T-helper 2 cell treated with Interferon-gamma antibody and Interleukin-4, amounts not matched to agents 5 μg/mL and 100 μg/mL, for 36 hours (primary cell): ENCODE measurements at regions not wholly inside any gene's neighbourhood (a gene's known extent, or its start where the extent isn't known, plus 50 kb on each side); places are given as distances from the start of the nearest gene placed in this dataset.

Source experiments
- DNase-seq: peaks from one replicate; pipeline ENCODE4 v3.0.0; 2021; ENCODE audit warnings: low spot score
- H3K27ac Mint-ChIP-seq: one replicate; pipeline ENCODE4 v1.8.0; 2021; ENCODE audit warnings: mild to moderate bottlenecking, mixed read lengths
- H3K27me3 Mint-ChIP-seq: one replicate; pipeline ENCODE4 v1.8.0; 2021; ENCODE audit warnings: low read depth, mixed read lengths
- H3K36me3 Mint-ChIP-seq: one replicate; pipeline ENCODE4 v1.8.0; 2021; ENCODE audit warnings: low read depth, mixed read lengths
- H3K4me1 Mint-ChIP-seq: one replicate; pipeline ENCODE4 v1.8.0; 2021; ENCODE audit warnings: low read depth, mixed read lengths
- H3K4me3 Mint-ChIP-seq: one replicate; pipeline ENCODE4 v1.8.0; 2022; ENCODE audit warnings: mild to moderate bottlenecking, moderate library complexity, mixed read lengths
- H3K9me3 Mint-ChIP-seq: one replicate; pipeline ENCODE4 v1.8.0; 2021; ENCODE audit warnings: mixed read lengths

GRCh38 chr2:72037261-72037666 lies 110.4 kb downstream of the CYP26B1 start:
- Mint-ChIP-seq H3K4me3 (no peak overlapping the region), H3K27ac (no peak overlapping the region), H3K9me3 (no peaks in the 10 kb centered on the region), H3K4me1 (no peaks in the 10 kb centered on the region), H3K36me3 (no peaks in the 10 kb centered on the region), H3K27me3 (no peaks in the 10 kb centered on the region)
- no peak for DNase-seq

DNA sequence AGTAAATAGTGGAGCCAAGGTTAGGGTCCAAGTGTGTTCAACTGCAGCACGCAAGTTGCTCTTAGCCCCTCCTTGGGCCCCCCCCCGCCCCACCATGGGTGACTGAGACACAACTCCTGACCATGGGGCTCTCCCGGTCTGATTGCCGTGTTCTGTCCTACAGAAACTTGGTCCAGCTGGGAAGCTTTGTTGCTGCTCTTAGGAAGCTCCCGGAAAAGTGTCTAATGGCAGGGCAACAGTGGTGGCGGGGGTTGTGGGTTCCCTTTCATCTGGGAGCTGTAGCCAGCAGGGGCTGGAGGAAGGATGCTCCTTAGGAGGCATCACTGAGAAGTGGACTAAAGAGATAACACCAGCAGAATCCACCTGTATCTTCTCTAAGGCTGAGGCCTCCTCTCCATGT lies 111.1 kb downstream of the CYP26B1 start:
- Mint-ChIP-seq H3K4me3 (no peak overlapping the region), H3K4me1 (no peaks in the 10 kb centered on the region), H3K27ac (no peak overlapping the region), H3K27me3 (no peaks in the 10 kb centered on the region), H3K36me3 (no peaks in the 10 kb centered on the region), H3K9me3 (no peaks in the 10 kb centered on the region)
- no peak for DNase-seq

GRCh38 chr2:72036173-72036545 lies 111.5 kb downstream of the CYP26B1 start:
- Mint-ChIP-seq H3K27me3 (no peaks in the 10 kb centered on the region), H3K36me3 (no peaks in the 10 kb centered on the region), H3K27ac (no peak overlapping the region), H3K9me3 (no peaks in the 10 kb centered on the region), H3K4me1 (no peaks in the 10 kb centered on the region), H3K4me3 (no peak overlapping the region)
- DNase-seq = no peak

- H3K4me3 Mint-ChIP-seq = no peak overlapping the region
- H3K27ac Mint-ChIP-seq = no peak overlapping the region
- H3K4me1 Mint-ChIP-seq = no peaks in the 10 kb centered on the region
- no peaks in the 10 kb centered on the region for H3K36me3 Mint-ChIP-seq
- no peaks in the 10 kb centered on the region for H3K27me3 Mint-ChIP-seq
- no peaks in the 10 kb centered on the region for H3K9me3 Mint-ChIP-seq
- no peak for DNase-seq
These were observed 112.0 kb downstream of the CYP26B1 start for GRCh38 chr2:72035518-72036172.

- Mint-ChIP-seq H3K9me3 (no peaks in the 10 kb centered on the region), H3K4me3 (no peak overlapping the region), H3K36me3 (no peaks in the 10 kb centered on the region), H3K27me3 (no peaks in the 10 kb centered on the region), H3K27ac (no peak overlapping the region), H3K4me1 (no peaks in the 10 kb centered on the region)
- DNase-seq = no peak
These were observed 113.1 kb downstream of the CYP26B1 start for GRCh38 chr2:72034353-72035095.

DNA sequence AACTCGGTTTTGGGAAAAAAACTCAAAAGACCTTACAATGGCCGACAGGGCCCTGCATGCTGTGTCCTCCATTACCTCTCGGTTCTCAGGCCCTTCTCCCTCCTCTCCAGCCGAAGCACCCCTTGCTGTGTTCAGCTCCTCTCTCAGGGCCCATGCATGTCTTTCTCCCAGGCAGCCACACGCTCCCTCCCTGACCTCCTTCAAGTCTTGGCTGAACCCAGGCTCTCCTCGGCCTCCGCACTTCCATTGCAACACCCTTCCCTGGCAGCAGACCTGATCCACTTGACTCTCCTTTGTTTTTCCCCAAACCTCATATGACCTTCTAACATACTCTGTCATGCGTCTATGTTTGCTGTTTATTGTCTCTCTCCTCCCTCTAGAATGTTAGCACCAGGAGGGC lies 114.0 kb downstream of the CYP26B1 start:
- Mint-ChIP-seq H3K36me3 (no peaks in the 10 kb centered on the region), H3K4me1 (no peaks in the 10 kb centered on the region), H3K9me3 (no peaks in the 10 kb centered on the region), H3K4me3 (no peak overlapping the region), H3K27me3 (no peaks in the 10 kb centered on the region), H3K27ac (no peak overlapping the region)
- DNase-seq = no peak

- DNase-seq = no peak
These were observed 115.1 kb downstream of the CYP26B1 start for GRCh38 chr2:72032481-72033041.

GRCh38 chr2:72031346-72032110 lies 116.1 kb downstream of the CYP26B1 start:
- no peaks in the 10 kb centered on the region for H3K27me3 Mint-ChIP-seq
- DNase-seq = no peak
- no peaks in the 10 kb centered on the region for H3K9me3 Mint-ChIP-seq
- H3K4me1 Mint-ChIP-seq = no peaks in the 10 kb centered on the region
- H3K36me3 Mint-ChIP-seq = no peaks in the 10 kb centered on the region
- no peak overlapping the region for H3K27ac Mint-ChIP-seq
- no peak overlapping the region for H3K4me3 Mint-ChIP-seq

More at GRCh38 chr2:72032481-72033041, 115.1 kb downstream of the CYP26B1 start:
- Mint-ChIP-seq H3K9me3 (no peaks in the 10 kb centered on the region), H3K4me3 (no peak overlapping the region), H3K4me1 (no peaks in the 10 kb centered on the region), H3K36me3 (no peaks in the 10 kb centered on the region), H3K27me3 (no peaks in the 10 kb centered on the region), H3K27ac (no peak overlapping the region)

GRCh38 chr2:72028996-72029395 lies 118.7 kb downstream of the CYP26B1 start:
- Mint-ChIP-seq H3K9me3 (no peaks in the 10 kb centered on the region), H3K27ac (no peak overlapping the region), H3K4me1 (no peaks in the 10 kb centered on the region), H3K4me3 (no peak overlapping the region), H3K36me3 (no peaks in the 10 kb centered on the region), H3K27me3 (no peaks in the 10 kb centered on the region)
- no peak for DNase-seq

DNA sequence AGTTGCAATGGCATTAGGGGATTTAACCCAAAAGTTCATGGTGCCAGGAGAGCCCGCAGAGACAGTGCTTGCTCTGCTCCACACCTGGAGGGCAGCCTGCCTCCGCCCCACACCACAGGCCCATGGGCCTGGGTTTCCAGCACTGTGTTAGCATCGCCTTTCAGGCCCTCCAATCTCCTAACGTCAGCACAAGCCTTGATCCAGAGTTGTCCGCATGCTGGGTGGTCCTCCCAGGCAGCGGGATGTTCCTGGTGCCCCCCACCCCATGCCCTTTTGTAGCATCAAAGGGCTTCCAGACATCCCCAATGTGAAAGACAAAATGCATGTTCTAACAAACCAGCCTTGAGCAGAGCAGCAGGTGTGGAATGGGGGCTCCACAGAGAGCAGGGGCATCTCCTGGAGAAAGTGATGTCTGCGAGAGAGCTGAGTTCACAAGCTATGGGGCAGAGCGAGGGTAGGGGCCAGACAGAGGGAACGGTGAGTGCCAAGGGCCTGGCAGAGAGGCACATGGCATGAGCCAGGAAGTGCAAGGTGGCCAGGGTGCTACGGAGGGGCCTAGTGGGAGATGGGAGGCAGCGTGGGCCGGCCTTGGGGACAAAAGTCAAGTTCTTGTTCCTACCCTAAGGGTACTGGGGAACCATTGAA lies 119.2 kb downstream of the CYP26B1 start:
- no peaks in the 10 kb centered on the region for H3K4me1 Mint-ChIP-seq
- DNase-seq = no peak
- no peaks in the 10 kb centered on the region for H3K36me3 Mint-ChIP-seq
- H3K9me3 Mint-ChIP-seq = no peaks in the 10 kb centered on the region
- no peak overlapping the region for H3K27ac Mint-ChIP-seq
- H3K4me3 Mint-ChIP-seq = no peak overlapping the region
- no peaks in the 10 kb centered on the region for H3K27me3 Mint-ChIP-seq

DNA sequence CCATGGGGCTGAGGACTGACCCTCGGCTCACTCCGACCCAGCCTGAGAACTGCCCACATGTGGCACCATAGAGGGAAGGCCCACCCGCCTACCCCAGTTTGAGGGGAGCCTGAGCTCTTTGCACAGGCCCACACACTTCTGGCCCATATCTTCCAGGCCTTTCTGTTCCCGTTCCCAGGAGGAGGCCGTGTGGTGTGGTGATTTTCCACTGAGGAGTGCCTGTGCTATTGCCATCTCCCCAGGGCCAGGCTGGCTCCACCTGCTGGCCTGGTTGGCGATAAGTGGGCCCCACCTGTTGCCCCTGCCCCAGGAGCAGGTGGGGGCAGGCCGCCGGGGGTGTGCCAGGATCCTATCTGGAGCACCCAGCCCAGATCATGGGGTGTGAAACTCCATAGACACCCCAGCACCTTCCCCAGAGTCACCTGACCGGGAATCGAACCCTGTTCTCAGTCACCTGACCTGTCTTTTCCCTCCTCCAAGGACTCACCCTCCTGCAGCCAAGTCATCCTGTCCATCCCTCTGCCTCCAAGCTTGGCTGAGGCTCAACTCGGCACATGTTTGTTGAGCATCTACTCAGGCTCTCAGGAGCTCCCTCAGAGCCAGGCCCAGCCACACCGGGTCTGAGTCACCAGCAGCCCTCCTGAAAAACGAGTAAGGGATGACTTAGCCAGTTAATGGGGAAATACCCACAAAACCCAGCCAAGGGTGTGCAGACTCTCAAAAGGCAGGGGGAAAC lies 120.1 kb downstream of the CYP26B1 start:
- Mint-ChIP-seq H3K27ac (no peak overlapping the region), H3K36me3 (no peaks in the 10 kb centered on the region), H3K9me3 (no peaks in the 10 kb centered on the region), H3K4me1 (no peaks in the 10 kb centered on the region), H3K27me3 (no peaks in the 10 kb centered on the region), H3K4me3 (no peak overlapping the region)
- no peak for DNase-seq

- Mint-ChIP-seq H3K9me3 (no peaks in the 10 kb centered on the region), H3K27ac (no peak overlapping the region), H3K4me1 (no peaks in the 10 kb centered on the region), H3K27me3 (no peaks in the 10 kb centered on the region), H3K36me3 (no peaks in the 10 kb centered on the region), H3K4me3 (no peak overlapping the region)
- no peak for DNase-seq
These were observed 120.7 kb downstream of the CYP26B1 start for GRCh38 chr2:72026819-72027425.
